PC-3 (cell line): ENCODE measurements at regions not wholly inside any gene's neighbourhood (a gene's known extent, or its start where the extent isn't known, plus 50 kb on each side); places are given as distances from the start of the nearest gene placed in this dataset.

ENCODE experiments used
- CTCF ChIP-seq: fragments of 300-600 bp; sonication (generic); conservative IDR thresholded peaks from 2 replicates; pipeline ENCODE4 v1.5.1; 2017; ENCODE audit warnings: antibody characterized with exemption, low read depth, mild to moderate bottlenecking, low read length
- EZH2 ChIP-seq: fragments of 300-600 bp; sonication (generic); IDR thresholded peaks from one replicate; pipeline ENCODE4 v1.6.1; 2017; ENCODE audit warnings: antibody characterized with exemption, mild to moderate bottlenecking, low read length; ENCODE audit not compliant: unreplicated experiment
- EZH2phosphoT487 ChIP-seq: fragments of 300-600 bp; sonication (generic); IDR thresholded peaks from 2 replicates; pipeline ENCODE4 v1.6.1; 2018; ENCODE audit warnings: mild to moderate bottlenecking, antibody characterized with exemption, low read length, borderline replicate concordance

- TF ChIP-seq CTCF (no peak), EZH2 (no peak), EZH2phosphoT487 (no peak)
Measured at GRCh38 chr7:11239316-11239715, 265.6 kb downstream of the PHF14 start.
